A549 (cell line): ENCODE measurements at regions not wholly inside any gene's neighbourhood (a gene's known extent, or its start where the extent isn't known, plus 50 kb on each side); places are given as distances from the start of the nearest gene placed in this dataset.
"Not testable (repeated sequence)": the region's sequence is repeated elsewhere in the genome, so short reads cannot be mapped to it uniquely, and the experiment has no call there.

Experiments used
- CBX2 ChIP-seq: fragments of 200-600 bp; sonication (generic); IDR thresholded peaks from 2 replicates; pipeline ENCODE4 v1.6.1; 2016; ENCODE audit warnings: low read depth, mild to moderate bottlenecking, borderline replicate concordance
- CTCF ChIP-seq: fragments of >200 bp; sonication (Bioruptor Twin); formaldehyde crosslinking; IDR thresholded peaks from 3 replicates; pipeline ENCODE4 v1.5.1; 2016
- EHMT2 ChIP-seq: fragments of 200-600 bp; sonication (generic); IDR thresholded peaks from 2 replicates; pipeline ENCODE4 v1.6.1; 2016; ENCODE audit warnings: antibody characterized with exemption, low read depth, mild to moderate bottlenecking, moderate library complexity
- KDM5A ChIP-seq: fragments of 200-600 bp; sonication (generic); IDR thresholded peaks from 2 replicates; pipeline ENCODE4 v1.6.1; 2016; ENCODE audit warnings: antibody characterized with exemption, mild to moderate bottlenecking
- MAX ChIP-seq: IDR thresholded peaks from 2 replicates; pipeline ENCODE4 v1.6.1; 2012
- NR3C1 ChIP-seq: fragments of >200 bp; sonication (Bioruptor Twin); formaldehyde crosslinking; IDR thresholded peaks from 3 replicates; pipeline ENCODE4 v1.6.1; 2017
- PBX3 ChIP-seq: IDR thresholded peaks from 2 replicates; pipeline ENCODE4 v1.6.1; 2012
- PHF8 ChIP-seq: fragments of 200-600 bp; sonication (generic); IDR thresholded peaks from 2 replicates; pipeline ENCODE4 v1.6.1; 2016; ENCODE audit warnings: low read depth, mild to moderate bottlenecking, antibody characterized with exemption, moderate library complexity, borderline replicate concordance
- POLR2A ChIP-seq: IDR thresholded peaks from 2 replicates; pipeline ENCODE4 v1.6.1; 2012; ENCODE audit warnings: mild to moderate bottlenecking, low read length
- RCOR1 ChIP-seq: fragments of 150-350 bp; IDR thresholded peaks from 2 replicates; pipeline ENCODE4 v1.6.1; 2014; ENCODE audit warnings: antibody characterized with exemption, low read length, low read depth
- SMC3 ChIP-seq: fragments of >200 bp; sonication (Bioruptor Twin); formaldehyde crosslinking; IDR thresholded peaks from 3 replicates; pipeline ENCODE4 v1.6.1; 2018; ENCODE audit warnings: inconsistent platforms
- SREBF2 ChIP-seq: fragments of 450-650 bp; IDR thresholded peaks from 2 replicates; pipeline ENCODE4 v1.6.1; 2014; ENCODE audit warnings: mild to moderate bottlenecking, moderate library complexity
- USF2 ChIP-seq: fragments of 450-650 bp; IDR thresholded peaks from 2 replicates; pipeline ENCODE4 v1.6.1; 2014; ENCODE audit warnings: antibody characterized with exemption
- ZFP36 ChIP-seq: fragments of 450-650 bp; IDR thresholded peaks from 2 replicates; pipeline ENCODE4 v1.6.1; 2014; ENCODE audit warnings: borderline replicate concordance; ENCODE audit not compliant: partially characterized antibody

GRCh38 chr10:42193588-42193987 is 444.8 kb downstream of the ZNF33B start:
- not testable (repeated sequence) for TF ChIP-seq USF2, PHF8, CTCF, NR3C1, CBX2, MAX, RCOR1, PBX3, POLR2A, EHMT2, ZFP36, SMC3, SREBF2, KDM5A
